GM12878 (cell line): ENCODE measurements at regions not wholly inside any gene's neighbourhood (a gene's known extent, or its start where the extent isn't known, plus 50 kb on each side); places are given as distances from the start of the nearest gene placed in this dataset.

ENCODE experiments used
- ATAC-seq: fragments of 200-7000 bp; cut with Tn5 transposase; 3 replicates; pipeline ENCODE4 v1.9.1; 2020; ENCODE audit warnings: mild to moderate bottlenecking, moderate library complexity
- BruUV-seq: library from RNA; stranded (reverse); fragments of 400-500 nt; replicated peaks from 2 replicates; lab custom pipeline; 2021; lab: Mats Ljungman, UMichigan
- CTCF ChIA-PET: fragments of 300-600 bp; sonication (Branson Sonifier 250); formaldehyde crosslinking; extraction: SDS; loops from one replicate; lab custom pipeline; 2021; ENCODE audit warnings: inconsistent platforms; lab: Yijun Ruan, JAX
- POLR2A ChIA-PET: fragments of 350-600 bp; formaldehyde crosslinking; extraction: SDS; loops from one replicate; lab custom pipeline; 2021; ENCODE audit warnings: inconsistent platforms; lab: Charles Lee
- RAD21 ChIA-PET: fragments of 300-600 bp; sonication (Branson Sonifier 250); formaldehyde crosslinking; loops from one replicate; lab custom pipeline; 2023; ENCODE audit warnings: antibody characterized with exemption; ENCODE audit not compliant: unreplicated experiment; lab: Charles Lee
- SMC1A ChIA-PET: fragments of 300-600 bp; sonication (Branson Sonifier 250); formaldehyde crosslinking; loops from one replicate; lab custom pipeline; 2023; ENCODE audit not compliant: unreplicated experiment, uncharacterized antibody; lab: Charles Lee
- DNase-seq: peaks from one replicate; pipeline ENCODE4 v3.0.0-alpha.2; 2011; ENCODE audit warnings: low read depth, low spot score
- FAIRE-seq: peaks from 3 replicates; lab custom pipeline; 2011; peaks lifted over from hg19 to GRCh38; lab: Jason Lieb, UNC
- H2AFZ ChIP-seq: 2 replicates; pipeline ENCODE4 v1.6.0; 2011; ENCODE audit warnings: low read depth, low read length, control low read depth; ENCODE audit not compliant: control insufficient read depth
- H3K27ac ChIP-seq: 2 replicates; pipeline ENCODE4 v1.5.1; 2011; ENCODE audit warnings: control low read depth; ENCODE audit not compliant: control insufficient read depth, insufficient read depth
- H3K27me3 ChIP-seq, 2 experiments: replicated peaks in 1 of 2; 2 replicates each; pipeline versions ENCODE4 v1.6.0 to v1.6.1; 2011; ENCODE audit warnings: low read length in 1 of 2; ENCODE audit not compliant: control insufficient read depth in 2 of 2, insufficient read depth in 2 of 2
- H3K36me3 ChIP-seq, 2 experiments: 2 replicates each; pipeline ENCODE4 v1.5.1; 2011; ENCODE audit warnings: low read length in 1 of 2; ENCODE audit not compliant: control insufficient read depth in 2 of 2, insufficient read depth in 2 of 2
- H3K4me1 ChIP-seq: 2 replicates; pipeline ENCODE4 v1.6.1; 2011; ENCODE audit warnings: mild to moderate bottlenecking, low read length, moderate library complexity, mixed read lengths; ENCODE audit not compliant: control insufficient read depth, insufficient read depth
- H3K4me2 ChIP-seq: 2 replicates; pipeline ENCODE4 v1.6.0; 2011; ENCODE audit warnings: control low read depth; ENCODE audit not compliant: control insufficient read depth, insufficient read depth
- H3K4me3 ChIP-seq: fragments of 200-600 bp; sonication (generic); 2 replicates; pipeline ENCODE4 v1.5.1; 2016
- H3K79me2 ChIP-seq: 2 replicates; pipeline ENCODE4 v1.6.0; 2011; ENCODE audit warnings: low read length; ENCODE audit not compliant: control insufficient read depth, insufficient read depth
- H3K9ac ChIP-seq: 2 replicates; pipeline ENCODE4 v1.8.0; 2011; ENCODE audit warnings: low read length, control low read depth, mixed read lengths; ENCODE audit not compliant: control insufficient read depth, insufficient read depth
- H3K9me3 ChIP-seq: replicated peaks from 3 replicates; pipeline ENCODE4 v1.5.1; 2011; ENCODE audit warnings: mild to moderate bottlenecking, low read length; ENCODE audit not compliant: control insufficient read depth, insufficient read depth
- H4K20me1 ChIP-seq: 2 replicates; pipeline ENCODE4 v1.6.0; 2011; ENCODE audit not compliant: control insufficient read depth, insufficient read depth
- ASH2L ChIP-seq: fragments of 300-600, 200-600 bp; sonication (generic); IDR thresholded peaks from 2 replicates; pipeline ENCODE4 v1.6.1; 2017; ENCODE audit warnings: low read depth, mild to moderate bottlenecking, borderline replicate concordance
- CBX3 ChIP-seq: fragments of 200-600 bp; sonication (generic); IDR thresholded peaks from 2 replicates; pipeline ENCODE4 v1.6.1; 2016; ENCODE audit warnings: low read depth, borderline replicate concordance
- CHD4 ChIP-seq: fragments of 200-600 bp; sonication (generic); IDR thresholded peaks from 2 replicates; pipeline ENCODE4 v1.6.1; 2016; ENCODE audit warnings: mild to moderate bottlenecking
- E2F8 ChIP-seq: fragments of 450-650 bp; IDR thresholded peaks from 2 replicates; pipeline ENCODE4 v1.6.1; 2018; ENCODE audit warnings: mild to moderate bottlenecking, low read depth, moderate library complexity; ENCODE audit not compliant: partially characterized antibody
- E4F1 ChIP-seq: fragments of 450-650 bp; IDR thresholded peaks from 2 replicates; pipeline ENCODE4 v1.6.1; 2018; ENCODE audit warnings: borderline replicate concordance, mild to moderate bottlenecking; ENCODE audit not compliant: partially characterized antibody
- EP300 ChIP-seq, 2 experiments: fragments of 150-350 bp in 1 of 2; IDR thresholded peaks; 2 replicates each; pipeline ENCODE4 v1.6.1; 2011 to 2012; ENCODE audit warnings: low read depth in 2 of 2, low read length in 2 of 2, borderline replicate concordance in 1 of 2, improper control_type of control experiment in 1 of 2, inconsistent platforms in 1 of 2; ENCODE audit not compliant: control insufficient read depth in 1 of 2
- ETV6 ChIP-seq, 2 experiments: fragments of 450-650 bp in 1 of 2; IDR thresholded peaks in 1 of 2; conservative IDR thresholded peaks in 1 of 2; 2 replicates each; pipeline ENCODE4 v1.6.1; 2014; ENCODE audit warnings: antibody characterized with exemption in 1 of 2, borderline replicate concordance in 1 of 2, low read depth in 1 of 2, mild to moderate bottlenecking in 1 of 2, moderate library complexity in 1 of 2
- FOXK2 ChIP-seq: fragments of 450-650 bp; IDR thresholded peaks from 2 replicates; pipeline ENCODE4 v1.6.1; 2017; ENCODE audit warnings: mild to moderate bottlenecking, moderate library complexity
- KLF5 ChIP-seq: fragments of 450-650 bp; IDR thresholded peaks from 2 replicates; pipeline ENCODE4 v1.6.1; 2014; ENCODE audit warnings: mild to moderate bottlenecking; ENCODE audit not compliant: partially characterized antibody
- MYC ChIP-seq: IDR thresholded peaks from 2 replicates; pipeline ENCODE4 v1.6.1; 2011; ENCODE audit warnings: mild to moderate bottlenecking, low read length, moderate library complexity, inconsistent platforms; ENCODE audit not compliant: insufficient read depth, insufficient replicate concordance, insufficient read length, severe bottlenecking
- NFIC ChIP-seq: IDR thresholded peaks from 2 replicates; pipeline ENCODE4 v1.6.1; 2012; ENCODE audit warnings: low read depth, mild to moderate bottlenecking, inconsistent platforms, low read length, moderate library complexity
- SIX5 ChIP-seq: IDR thresholded peaks from 2 replicates; pipeline ENCODE4 v1.6.1; 2011; ENCODE audit warnings: mild to moderate bottlenecking, low read depth, low read length, moderate library complexity; ENCODE audit not compliant: severe bottlenecking
- STAT3 ChIP-seq: IDR thresholded peaks from 2 replicates; pipeline ENCODE4 v1.6.1; 2011; ENCODE audit warnings: low read depth, low read length, improper control_type of control experiment
- YBX1 ChIP-seq: fragments of 450-650 bp; IDR thresholded peaks from 2 replicates; pipeline ENCODE4 v1.6.1; 2016; ENCODE audit warnings: antibody characterized with exemption
- ZBTB4 ChIP-seq: fragments of 450-650 bp; formaldehyde crosslinking; IDR thresholded peaks from 2 replicates; pipeline ENCODE4 v1.4.0; 2022; ENCODE audit warnings: mild to moderate bottlenecking, moderate library complexity
- WGBS: methylation state at CpG from one replicate; pipeline ENCODE4 v1.1.6; 2016; ENCODE audit warnings: low lambda C conversion rate; ENCODE audit not compliant: insufficient replicate concordance, insufficient coverage; ENCODE audit errors: missing lambda C conversion rate; 5-methylcytosine and 5-hydroxymethylcytosine counted together
- in situ Hi-C: fragments of 300-500 bp; cut with MboI; formaldehyde crosslinking; loops from 9 replicates; pipeline ENCODE4 v1.14.3; 2018; ENCODE audit warnings: mixed read lengths
- intact Hi-C: fragments of 100-400 bp; cut with micrococcal nuclease; formaldehyde crosslinking; loops from one replicate; pipeline ENCODE4 v1.14.2; 2022; ENCODE audit not compliant: unreplicated experiment

- ChIA-PET POLR2A (no interaction called here), SMC1A (no interaction called here), RAD21 (no interaction called here), CTCF (no interaction called here)
- in situ Hi-C loops (no loop called here), intact Hi-C loops (no loop called here)
- Histone ChIP-seq H3K9ac (no peak overlapping the region), H3K4me1 (peaks cover 4% of the 10 kb centered on the region), H3K36me3 (no peaks in the 10 kb centered on the region), H3K79me2 (no peaks in the 10 kb centered on the region), H3K27ac (no peak overlapping the region), H3K27me3 (no peaks in the 10 kb centered on the region), H3K4me3 (no peak overlapping the region), H3K4me2 (no peak overlapping the region), H4K20me1 (no peaks in the 10 kb centered on the region), H3K9me3 (no peaks in the 10 kb centered on the region; the same call in 2 of the 3 replicates), H2AFZ (no peak overlapping the region)
- DNase-seq, result no peak
- ATAC-seq, result no peak
- BruUV-seq, result no TSS peak
- no peak for FAIRE-seq
- WGBS, result 32% methylated on average over 38 of the region's 50 CpGs
- TF ChIP-seq E4F1, result no peak
- no peak for TF ChIP-seq ETV6 (conservative IDR thresholded peaks at IDR 0.05 in 1 of 2, IDR thresholded peaks at IDR 0.05 in 1 of 2; ENCODE audit: borderline replicate concordance in 1 of 2, low read depth in 1 of 2)
- no peak for TF ChIP-seq STAT3
- TF ChIP-seq CHD4, result no peak
- TF ChIP-seq FOXK2, result no peak
- no peak for TF ChIP-seq E2F8
- TF ChIP-seq EP300 (IDR thresholded peaks at IDR 0.05; ENCODE audit: borderline replicate concordance in 1 of 2, control insufficient read depth in 1 of 2, low read depth in 2 of 2, low read length in 2 of 2), result no peak
- no peak for TF ChIP-seq ZBTB4 (CRISPR knock-in tag)
- no peak for TF ChIP-seq MYC
- no peak for TF ChIP-seq ASH2L
- TF ChIP-seq YBX1, result no peak
- no peak for TF ChIP-seq CBX3
- TF ChIP-seq KLF5, result no peak
- TF ChIP-seq SIX5, result no peak
- TF ChIP-seq NFIC, result no peak
Observed at GRCh38 chr13:21318891-21319532, 140.1 kb downstream of the ZDHHC20 start.
